G401 (cell line): ENCODE measurements at regions not wholly inside any gene's neighbourhood (a gene's known extent, or its start where the extent isn't known, plus 50 kb on each side); places are given as distances from the start of the nearest gene placed in this dataset.

Experiments used
- DNase-seq: peaks from one replicate; pipeline ENCODE4 v3.0.0-alpha.2; 2015; ENCODE audit warnings: low spot score
- in situ Hi-C: cut with HindIII; loops from 2 replicates; pipeline ENCODE4 v1.10.0; 2016; ENCODE audit warnings: low sequenced_read_pairs, mixed read lengths

- DNase-seq, result no peak
- in situ Hi-C loops, result no loop called here
Observed at GRCh38 chr6:137361701-137362100, 132.5 kb downstream of the OLIG3 start.

GRCh38 chr6:137358273-137358672 lies 135.9 kb downstream of the OLIG3 start:
- no peak for DNase-seq
- in situ Hi-C loops, result no loop called here

GRCh38 chr6:137357948-137358266 lies 136.3 kb downstream of the OLIG3 start:
- DNase-seq, result no peak
- in situ Hi-C loops, result no loop called here

DNA sequence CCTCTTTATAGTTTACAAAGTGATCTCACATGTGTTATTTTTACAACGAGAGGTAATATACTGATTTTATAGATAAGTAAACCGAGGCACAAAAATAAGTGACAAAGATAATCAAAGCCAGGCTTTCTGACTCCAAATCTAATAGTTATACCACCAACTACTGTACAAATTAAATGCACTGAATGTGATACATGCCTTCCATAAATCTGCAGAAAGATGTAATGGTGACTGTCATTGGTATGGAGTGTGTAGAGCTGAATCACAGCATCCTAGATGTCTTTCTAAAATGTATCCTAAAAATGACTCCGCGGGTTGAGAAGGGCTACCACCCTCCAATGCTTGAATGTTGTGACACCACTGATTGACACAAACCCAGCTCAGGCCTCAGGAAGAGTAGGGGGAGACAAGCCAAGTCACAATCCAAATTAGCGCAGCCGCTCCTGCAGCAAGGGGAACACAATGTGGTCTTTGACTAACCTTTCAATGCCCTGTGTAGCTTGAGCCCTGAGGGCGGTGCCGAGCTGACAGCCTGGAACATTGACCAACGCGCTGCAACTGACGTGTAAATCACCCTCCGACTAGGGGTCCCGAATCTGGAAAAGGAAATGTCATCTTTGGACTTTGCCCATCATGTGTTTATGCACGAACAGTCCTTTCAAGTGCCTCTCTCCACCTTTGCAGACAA lies 136.8 kb downstream of the OLIG3 start:
- in situ Hi-C loops, result no loop called here

GRCh38 chr6:137353842-137354397 lies 134.7 kb upstream of the IFNGR1 start:
- no peak for DNase-seq
- in situ Hi-C loops, result no loop called here

More for the DNA sequence above, 136.8 kb downstream of the OLIG3 start:
- DNase-seq, result no peak

- DNase-seq, result no peak
- in situ Hi-C loops, result no loop called here
Observed at GRCh38 chr6:137353346-137353745, 134.2 kb upstream of the IFNGR1 start.

GRCh38 chr6:137352859-137353258 lies 133.7 kb upstream of the IFNGR1 start:
- in situ Hi-C loops, result no loop called here
- peak; percentile 34 for DNase-seq

GRCh38 chr6:137351890-137352289 lies 132.7 kb upstream of the IFNGR1 start:
- DNase-seq, result no peak
- in situ Hi-C loops, result no loop called here

GRCh38 chr6:137350857-137351256 lies 131.7 kb upstream of the IFNGR1 start:
- in situ Hi-C loops, result no loop called here
- no peak for DNase-seq

- no peak for DNase-seq
- in situ Hi-C loops, result no loop called here
Observed at GRCh38 chr6:137349856-137350830, 131.0 kb upstream of the IFNGR1 start.

- in situ Hi-C loops, result no loop called here
- DNase-seq, result no peak
Observed at GRCh38 chr6:137348777-137349176, 129.6 kb upstream of the IFNGR1 start.

- no peak for DNase-seq
- in situ Hi-C loops, result no loop called here
Observed at GRCh38 chr6:137343241-137343640, 124.1 kb upstream of the IFNGR1 start.

GRCh38 chr6:137342607-137343190 lies 123.5 kb upstream of the IFNGR1 start:
- DNase-seq, result no peak

DNA sequence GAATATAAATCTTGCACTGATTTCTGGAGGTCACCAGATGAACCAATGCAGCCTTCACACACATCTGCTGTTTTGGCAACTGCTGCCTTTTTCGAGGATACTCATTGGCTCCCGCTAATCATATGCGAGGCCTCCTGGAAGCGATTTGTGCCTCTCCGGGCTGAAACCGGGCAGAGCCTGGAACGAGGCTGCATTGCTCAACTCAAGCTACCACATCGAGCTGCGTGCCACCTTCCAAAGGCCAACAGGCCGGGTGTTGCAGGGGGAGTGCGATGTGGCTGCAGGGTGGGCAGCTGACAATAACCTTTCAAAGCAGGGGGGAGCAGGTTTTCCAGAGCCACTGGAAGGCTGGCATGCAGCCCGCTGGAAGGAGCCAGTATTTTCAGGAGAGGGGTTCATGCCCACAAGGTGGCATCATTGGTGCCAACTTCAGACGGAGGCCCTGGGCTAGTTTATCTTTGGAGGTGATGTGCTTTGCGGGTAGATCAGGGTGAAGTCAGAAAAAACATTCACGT lies 122.6 kb upstream of the IFNGR1 start:
- in situ Hi-C loops, result no loop called here
- peak; percentile 49 for DNase-seq

More at GRCh38 chr6:137342607-137343190, 123.5 kb upstream of the IFNGR1 start:
- in situ Hi-C loops, result no loop called here

DNA sequence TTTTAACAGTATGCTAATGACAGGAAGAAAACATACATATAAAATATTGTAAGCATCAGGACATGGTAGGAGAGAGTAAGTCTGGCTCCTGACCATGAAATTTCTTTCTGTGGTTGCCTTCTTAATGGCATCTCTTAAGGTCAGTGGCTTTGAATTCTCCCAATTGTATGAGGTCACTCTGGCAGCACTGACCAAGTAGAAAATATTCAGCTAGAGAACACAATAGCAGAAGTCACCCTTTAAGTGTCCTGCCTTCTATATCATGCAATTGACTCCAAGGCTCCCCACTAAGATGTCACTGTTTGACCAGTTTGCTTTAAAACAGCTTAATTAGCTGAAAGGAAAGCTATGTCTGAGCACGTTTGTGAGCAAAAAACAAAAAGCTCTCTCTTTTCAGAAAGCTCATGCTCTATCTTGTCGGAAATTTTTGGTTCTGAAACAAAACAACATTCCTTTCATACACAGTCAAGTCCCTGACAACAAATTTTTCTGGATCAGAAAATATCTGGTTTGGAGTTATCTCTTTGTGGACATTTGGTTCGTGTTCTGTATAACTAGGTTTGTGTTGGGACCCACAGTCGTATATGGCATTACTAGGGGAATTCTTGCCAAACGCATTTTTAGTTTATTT lies 120.9 kb upstream of the IFNGR1 start:
- DNase-seq, result no peak
- in situ Hi-C loops, result no loop called here

- in situ Hi-C loops, result no loop called here
- DNase-seq, result no peak
Observed at GRCh38 chr6:137334884-137335283, 115.7 kb upstream of the IFNGR1 start.

DNA sequence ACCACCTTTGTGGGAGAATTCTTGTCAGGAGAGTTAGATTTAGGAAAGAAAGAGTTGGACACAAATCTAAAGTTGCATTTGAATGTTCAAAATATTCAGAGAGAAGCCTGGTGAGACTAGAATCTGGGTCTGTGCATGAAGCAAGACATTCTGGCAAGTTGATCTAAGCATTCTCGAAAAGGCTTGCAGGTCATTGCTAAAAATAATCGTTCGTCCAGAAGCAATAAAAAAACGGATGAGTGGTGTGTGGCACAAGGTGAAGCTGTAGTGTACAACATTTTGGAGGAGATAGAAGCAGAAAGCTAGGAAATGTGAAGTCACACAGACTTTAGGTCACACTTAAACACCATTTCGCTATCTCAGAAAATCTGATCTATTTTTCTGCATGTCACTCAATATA lies 114.9 kb upstream of the IFNGR1 start:
- no peak for DNase-seq
- in situ Hi-C loops, result no loop called here

DNA sequence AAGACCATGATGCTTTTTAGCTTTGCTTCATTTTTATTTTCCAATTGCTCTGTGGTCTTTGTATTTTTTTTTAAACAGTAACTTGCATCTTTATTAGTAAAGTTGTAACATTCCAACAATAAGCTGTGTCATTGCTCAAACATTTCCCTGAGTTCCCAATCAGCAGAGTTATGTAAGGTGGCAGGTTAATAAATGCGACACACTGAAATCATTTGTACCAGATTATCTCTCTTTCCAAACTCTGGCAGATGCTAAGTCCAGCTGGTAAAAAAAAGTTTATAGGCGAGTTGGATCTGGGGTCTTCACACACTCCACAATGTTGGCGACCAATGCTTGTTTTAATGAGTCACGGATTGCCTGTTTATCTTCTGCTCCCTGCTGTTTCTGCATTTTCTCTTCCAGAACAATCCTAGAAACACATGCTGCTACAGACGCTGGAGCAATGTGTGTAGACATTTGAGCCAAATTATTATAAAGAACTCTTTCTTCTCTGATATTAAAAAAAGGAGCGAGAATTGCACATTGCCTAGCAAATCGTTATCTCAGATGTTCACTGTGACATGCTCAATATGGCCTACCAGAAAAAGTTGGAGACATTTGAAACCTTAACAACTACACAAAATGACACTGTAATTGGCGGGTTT lies 113.6 kb upstream of the IFNGR1 start:
- no peak for DNase-seq

GRCh38 chr6:137323860-137324259 lies 104.7 kb upstream of the IFNGR1 start:
- DNase-seq, result no peak
- in situ Hi-C loops, result no loop called here

More for the DNA sequence above, 113.6 kb upstream of the IFNGR1 start:
- in situ Hi-C loops, result no loop called here
